ENCODE measurements at regions not wholly inside any gene's neighbourhood (a gene's known extent, or its start where the extent isn't known, plus 50 kb on each side); places are given as distances from the start of the nearest gene placed in this dataset.

DNA sequence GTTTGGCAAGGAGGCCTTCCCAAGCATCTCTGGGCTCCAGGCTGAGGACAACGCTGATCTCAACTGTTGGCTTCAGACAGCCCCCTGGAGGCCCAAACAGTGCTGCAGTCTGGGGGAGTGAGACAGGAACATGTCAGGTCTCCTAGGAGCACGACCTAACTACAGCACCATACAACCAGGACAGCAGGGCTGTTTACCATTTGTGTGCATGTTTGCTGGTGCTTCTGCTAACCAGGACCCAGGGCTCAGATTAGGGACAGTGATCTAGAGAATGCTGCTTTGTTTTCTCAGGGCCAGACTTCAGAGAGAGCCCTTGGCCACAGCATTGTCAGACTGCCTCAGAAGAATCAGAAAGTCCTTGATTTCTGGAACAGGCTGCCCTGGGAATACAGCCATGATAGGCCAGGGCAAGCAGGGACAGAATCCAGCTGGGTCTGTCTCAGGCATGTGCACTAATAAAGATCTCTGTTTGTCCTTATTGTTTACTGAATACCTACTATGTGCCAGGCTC lies 126.5 kb downstream of the VPREB1 start:
- H3K36me3 ChIP-seq (ENCODE audit: low read length), result no peaks in the 10 kb centered on the region
- no peaks in the 10 kb centered on the region for H3K79me2 ChIP-seq (ENCODE audit: insufficient read depth, low read length)
- H3K9me3 ChIP-seq (ENCODE audit: insufficient read depth, low read length), result no peaks in the 10 kb centered on the region
- H2AFZ ChIP-seq (ENCODE audit: low read depth, low read length, severe bottlenecking), result no peak overlapping the region
- H4K20me1 ChIP-seq (ENCODE audit: low read depth, low read length), result no peaks in the 10 kb centered on the region
- no peak overlapping the region for H3K4me3 ChIP-seq (ENCODE audit: insufficient read depth, low read length, poor library complexity, severe bottlenecking)
- H3K9ac ChIP-seq (ENCODE audit: low read length), result no peak overlapping the region
- no peak overlapping the region for H3K4me2 ChIP-seq (ENCODE audit: low read depth, low read length, poor library complexity, severe bottlenecking)
- H3F3A ChIP-seq (ENCODE audit: insufficient read depth), result 0 out of 2 replicates have a peak, but pooled peaks cover 4% of the 10 kb centered on the region
- TF ChIP-seq CTCF (IDR thresholded peaks at IDR 0.05; ENCODE audit: insufficient read depth, low read length, poor library complexity, severe bottlenecking) (no peak), EZH2phosphoT487 (conservative IDR thresholded peaks at IDR 0.05; ENCODE audit: low read length) (no peak)
- no peaks in the 10 kb centered on the region for H3K9me2 ChIP-seq (replicated peaks; ENCODE audit: insufficient read depth, low read length)
- no peak overlapping the region for H3K27ac ChIP-seq (ENCODE audit: low read depth, low read length)
- no peaks in the 10 kb centered on the region for H3K27me3 ChIP-seq (ENCODE audit: low read length)

DNA sequence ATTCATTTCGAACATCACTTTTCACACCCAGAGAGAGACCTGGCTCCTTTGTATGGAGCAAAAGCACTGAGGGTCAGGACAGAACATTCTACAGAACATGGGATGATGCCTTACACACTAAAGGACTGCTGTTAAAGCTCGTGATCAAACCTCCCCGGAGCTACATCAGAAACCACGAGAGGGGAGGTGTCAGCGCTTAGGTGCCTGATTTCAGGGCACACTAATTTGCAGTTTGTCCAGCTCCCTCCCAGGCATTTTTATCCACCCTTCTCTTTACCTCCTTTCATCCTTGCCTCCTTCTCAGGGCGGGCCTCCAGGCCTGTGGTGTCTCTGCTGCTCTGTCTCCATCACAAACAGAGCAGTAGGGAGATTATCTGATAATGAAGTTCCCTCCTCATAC lies 127.5 kb downstream of the VPREB1 start:
- Histone ChIP-seq H3K27me3 (ENCODE audit: low read length) (no peaks in the 10 kb centered on the region), H3K4me3 (ENCODE audit: insufficient read depth, low read length, poor library complexity, severe bottlenecking) (no peak overlapping the region), H3K36me3 (ENCODE audit: low read length) (no peaks in the 10 kb centered on the region), H3K27ac (ENCODE audit: low read depth, low read length) (no peak overlapping the region), H3K9me3 (ENCODE audit: insufficient read depth, low read length) (no peaks in the 10 kb centered on the region), H3K9me2 (replicated peaks; ENCODE audit: insufficient read depth, low read length) (no peaks in the 10 kb centered on the region), H3K79me2 (ENCODE audit: insufficient read depth, low read length) (no peaks in the 10 kb centered on the region), H2AFZ (ENCODE audit: low read depth, low read length, severe bottlenecking) (no peak overlapping the region), H3K4me2 (ENCODE audit: low read depth, low read length, poor library complexity, severe bottlenecking) (no peak overlapping the region), H3F3A (ENCODE audit: insufficient read depth) (0 out of 2 replicates have a peak, but pooled peaks cover 4% of the 10 kb centered on the region), H4K20me1 (ENCODE audit: low read depth, low read length) (no peaks in the 10 kb centered on the region), H3K9ac (ENCODE audit: low read length) (no peak overlapping the region)
- TF ChIP-seq EZH2phosphoT487 (conservative IDR thresholded peaks at IDR 0.05; ENCODE audit: low read length), result no peak
- TF ChIP-seq CTCF (IDR thresholded peaks at IDR 0.05; ENCODE audit: insufficient read depth, low read length, poor library complexity, severe bottlenecking), result no peak

DNA sequence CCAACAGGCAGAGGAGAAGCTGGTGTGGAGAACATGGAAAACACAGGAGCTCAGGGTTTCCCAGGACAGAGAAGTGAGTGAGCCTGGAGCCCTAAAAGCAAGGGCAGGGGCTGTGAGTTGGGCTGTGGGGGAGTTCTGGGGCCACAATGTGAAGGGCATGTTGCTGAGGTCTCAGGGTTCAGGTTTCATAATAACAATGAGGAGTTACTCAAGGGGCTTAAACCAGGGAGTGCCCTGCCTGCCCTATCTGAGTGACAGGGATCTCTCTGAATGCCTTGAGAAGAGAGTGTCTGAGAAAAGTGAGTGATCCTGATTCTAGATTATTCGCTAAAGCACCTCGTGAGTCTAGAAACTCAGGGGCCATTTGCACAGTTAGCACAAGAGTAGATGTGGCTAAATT lies 129.6 kb downstream of the VPREB1 start:
- Histone ChIP-seq H3K9me2 (replicated peaks; ENCODE audit: insufficient read depth, low read length) (no peaks in the 10 kb centered on the region), H3K27ac (ENCODE audit: low read depth, low read length) (no peak overlapping the region), H3K4me2 (ENCODE audit: low read depth, low read length, poor library complexity, severe bottlenecking) (no peak overlapping the region), H2AFZ (ENCODE audit: low read depth, low read length, severe bottlenecking) (no peak overlapping the region), H3K27me3 (ENCODE audit: low read length) (no peaks in the 10 kb centered on the region), H3K9ac (ENCODE audit: low read length) (no peak overlapping the region), H3K4me3 (ENCODE audit: insufficient read depth, low read length, poor library complexity, severe bottlenecking) (no peak overlapping the region), H3F3A (ENCODE audit: insufficient read depth) (0 out of 2 replicates have a peak, but pooled peaks cover 4% of the 10 kb centered on the region), H3K36me3 (ENCODE audit: low read length) (no peaks in the 10 kb centered on the region), H3K9me3 (ENCODE audit: insufficient read depth, low read length) (no peaks in the 10 kb centered on the region), H3K79me2 (ENCODE audit: insufficient read depth, low read length) (no peaks in the 10 kb centered on the region), H4K20me1 (ENCODE audit: low read depth, low read length) (no peaks in the 10 kb centered on the region)
- TF ChIP-seq EZH2phosphoT487 (conservative IDR thresholded peaks at IDR 0.05; ENCODE audit: low read length) (no peak), CTCF (IDR thresholded peaks at IDR 0.05; ENCODE audit: insufficient read depth, low read length, poor library complexity, severe bottlenecking) (no peak)
